Stromal cell of bone marrow (primary cell): ENCODE measurements at regions not wholly inside any gene's neighbourhood (a gene's known extent, or its start where the extent isn't known, plus 50 kb on each side); places are given as distances from the start of the nearest gene placed in this dataset.

Experiments used
- DNase-seq: peaks from one replicate; pipeline ENCODE4 v3.0.0-alpha.2; 2012; ENCODE audit warnings: low read depth

DNA sequence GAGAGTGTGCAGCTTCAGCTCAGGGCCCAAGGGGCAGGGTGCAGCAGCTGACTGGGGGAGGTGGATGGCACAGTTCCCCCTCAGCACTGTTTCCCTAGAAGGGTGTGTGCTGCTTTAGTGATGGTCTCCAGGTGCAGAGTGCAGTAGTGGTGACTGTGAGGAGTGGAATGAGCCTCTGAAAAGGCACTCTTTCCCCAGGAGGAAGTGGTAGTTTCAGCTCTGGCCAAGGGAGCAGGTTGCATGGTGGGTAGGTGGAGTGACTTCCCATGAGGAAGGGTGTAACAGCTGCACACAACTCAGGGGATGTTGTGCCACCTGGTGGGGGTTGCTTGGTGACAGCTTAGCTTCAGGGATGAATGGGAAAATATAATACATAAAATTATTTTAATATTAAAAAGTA is 251.5 kb upstream of the NXPH2 start:
- no peak for DNase-seq

GRCh38 chr2:139020287-139020686 is 240.1 kb upstream of the NXPH2 start:
- DNase-seq, result no peak

GRCh38 chr2:139018252-139018651 is 238.1 kb upstream of the NXPH2 start:
- DNase-seq, result no peak

- peak; percentile 9 for DNase-seq
Observed at GRCh38 chr2:139007130-139007529, 226.9 kb upstream of the NXPH2 start.

DNA sequence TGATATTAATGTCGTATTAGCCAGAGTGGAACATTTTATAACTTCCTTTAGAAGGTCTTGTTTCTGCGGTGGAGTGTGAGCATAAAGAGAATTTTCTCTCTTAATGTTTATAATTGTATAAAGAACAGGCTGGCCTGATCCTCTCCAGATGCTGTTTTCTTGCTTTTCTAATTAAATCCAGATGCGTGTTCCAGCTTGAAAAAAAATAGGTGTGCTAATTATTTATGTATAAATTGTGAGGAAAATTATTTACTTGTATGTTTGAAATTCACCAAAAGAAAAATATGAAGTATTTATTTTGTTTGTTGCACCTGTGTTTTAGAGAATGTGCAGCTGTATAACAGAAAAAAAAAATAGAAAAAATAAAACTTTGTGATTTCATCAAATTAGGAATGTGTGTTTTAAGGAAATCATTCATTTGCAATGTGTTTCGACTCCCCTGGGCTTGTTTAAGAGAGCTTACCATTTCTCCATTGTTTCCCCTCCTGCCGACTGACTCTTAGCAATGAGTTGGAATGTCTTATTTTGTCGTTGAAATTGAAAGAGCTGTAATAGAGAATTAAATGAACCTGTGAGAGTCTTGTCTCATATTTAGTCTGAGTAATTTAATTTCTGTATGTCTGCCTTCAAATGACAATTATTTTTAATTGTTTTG is 220.1 kb upstream of the NXPH2 start:
- no peak for DNase-seq

- peak; percentile 75 for DNase-seq
Observed at GRCh38 chr2:138997856-138998517, 217.8 kb upstream of the NXPH2 start.

DNA sequence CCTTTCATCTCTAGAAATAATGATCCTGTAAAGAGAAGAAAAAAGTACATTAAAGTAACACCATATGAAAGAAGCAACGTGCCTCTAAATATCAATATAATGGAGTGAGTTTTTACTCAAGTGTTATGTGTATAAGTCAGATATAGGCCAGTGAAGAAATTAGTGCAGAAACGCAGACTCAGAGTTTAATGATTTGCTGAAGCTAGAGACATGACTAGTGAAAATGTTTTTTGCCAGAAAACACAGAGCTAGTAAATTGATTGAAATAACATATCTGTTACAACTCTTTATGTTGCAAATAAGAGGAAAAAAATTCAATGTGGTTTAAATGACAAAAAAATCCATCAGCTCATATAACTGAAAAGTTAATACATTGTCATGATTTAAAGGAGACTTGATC is 217.2 kb upstream of the NXPH2 start:
- DNase-seq, result no peak

DNA sequence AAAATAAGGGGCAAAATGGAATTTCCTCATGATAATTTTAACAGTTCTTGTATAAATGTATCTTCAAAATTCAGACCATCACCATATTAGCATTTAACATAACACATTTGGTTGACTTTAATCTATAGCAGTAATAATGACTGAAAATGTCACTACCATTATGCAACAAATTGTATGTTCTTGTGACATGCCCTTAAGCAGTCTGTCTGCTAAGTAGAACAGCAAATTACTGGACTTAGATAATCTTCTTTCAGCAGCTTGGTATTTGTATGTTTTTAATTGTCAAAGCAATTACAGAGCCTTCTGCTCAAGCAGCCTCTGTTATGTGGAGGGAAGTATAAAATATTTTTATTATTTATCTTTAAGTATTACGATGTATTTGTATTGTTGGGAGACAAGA is 214.3 kb upstream of the NXPH2 start:
- DNase-seq, result no peak

DNA sequence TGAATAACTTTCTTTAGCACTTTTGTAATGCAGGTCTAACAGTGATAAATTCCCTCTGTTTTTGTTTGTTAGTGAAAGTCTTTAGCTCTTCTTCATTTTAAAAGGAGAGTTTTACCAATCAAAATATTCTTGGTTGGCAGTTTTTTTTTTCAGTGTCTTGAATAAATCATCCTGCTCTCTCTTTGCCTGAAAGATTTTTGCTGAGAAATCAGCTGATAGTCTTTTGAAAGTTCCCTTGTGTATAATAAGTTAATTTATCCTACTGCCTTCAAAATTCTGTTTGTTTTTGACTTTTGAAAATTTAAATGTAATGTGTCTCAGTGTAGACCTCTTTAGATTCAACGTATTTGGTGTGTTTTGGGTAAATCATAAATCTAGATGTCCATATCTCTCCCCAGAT is 205.7 kb upstream of the NXPH2 start:
- no peak for DNase-seq

GRCh38 chr2:138979131-138979785 is 199.1 kb upstream of the NXPH2 start:
- DNase-seq, result no peak

DNA sequence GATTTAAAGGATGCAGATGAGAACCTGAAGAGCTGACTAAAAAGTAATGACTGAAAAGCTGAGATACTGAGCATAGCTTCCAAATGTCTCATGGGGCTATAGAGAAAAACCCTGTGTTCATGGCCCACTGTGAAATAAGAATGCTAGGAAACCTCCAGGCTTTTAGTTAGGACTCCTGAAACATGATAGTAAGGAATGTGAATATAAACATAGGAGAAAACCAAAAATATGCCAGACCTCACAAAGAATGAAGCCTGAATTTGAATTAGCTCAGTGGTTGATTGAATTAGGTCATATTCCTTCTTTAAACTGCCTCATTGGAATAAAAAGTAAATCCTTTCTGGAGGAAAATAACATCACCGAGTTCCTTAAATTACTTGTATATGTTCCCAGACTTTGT is 194.5 kb upstream of the NXPH2 start:
- peak; percentile 68 for DNase-seq

- DNase-seq, result no peak
Observed at GRCh38 chr2:138964418-138964817, 184.2 kb upstream of the NXPH2 start.

DNA sequence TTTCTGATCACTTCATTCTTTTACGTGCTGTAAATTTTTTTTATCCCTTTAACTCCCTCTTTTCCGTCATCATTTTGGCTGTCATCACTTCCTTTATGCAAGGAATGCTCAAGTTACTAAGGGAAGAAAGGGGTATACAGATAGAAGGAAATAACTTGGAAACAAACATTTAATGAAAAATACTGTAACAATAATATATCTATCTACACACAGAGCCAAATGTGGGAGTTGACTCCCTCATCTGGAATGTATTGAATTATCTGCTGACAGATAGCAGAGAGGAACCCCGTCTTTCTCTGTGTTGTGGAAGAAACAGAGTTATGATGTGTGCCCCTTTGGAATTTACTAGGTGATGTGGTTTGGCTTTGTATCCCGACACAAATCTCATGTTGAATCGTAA is 182.5 kb upstream of the NXPH2 start:
- DNase-seq, result no peak

- DNase-seq, result no peak
Observed at GRCh38 chr2:138960191-138960590, 180.0 kb upstream of the NXPH2 start.

DNA sequence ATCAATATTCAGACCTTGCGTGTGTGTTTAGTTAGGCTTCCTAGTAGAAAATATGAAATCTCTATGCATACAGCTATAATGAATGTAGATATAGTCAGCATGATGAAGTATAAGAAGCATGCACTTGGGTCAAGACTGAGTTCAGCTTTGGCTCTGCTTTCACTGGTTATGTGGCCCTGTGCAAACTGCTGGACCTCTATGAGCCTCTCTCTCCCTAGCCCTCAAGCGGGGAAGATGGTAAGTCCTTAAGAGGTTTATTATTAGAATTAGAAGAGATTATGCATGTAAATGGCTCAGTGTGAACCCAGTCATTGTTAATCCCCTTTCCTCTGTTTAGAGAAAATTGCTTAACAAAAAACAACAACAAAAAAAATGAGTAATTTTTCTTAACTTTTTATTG is 178.8 kb upstream of the NXPH2 start:
- no peak for DNase-seq

- no peak for DNase-seq
Observed at GRCh38 chr2:138956116-138956515, 175.9 kb upstream of the NXPH2 start.

- DNase-seq, result no peak
Observed at GRCh38 chr2:138950486-138950885, 170.3 kb upstream of the NXPH2 start.

GRCh38 chr2:138949517-138949916 is 169.3 kb upstream of the NXPH2 start:
- DNase-seq, result no peak

GRCh38 chr2:138948070-138948539 is 167.9 kb upstream of the NXPH2 start:
- DNase-seq, result peak; percentile 99

GRCh38 chr2:138943470-138943869 is 163.3 kb upstream of the NXPH2 start:
- no peak for DNase-seq

DNA sequence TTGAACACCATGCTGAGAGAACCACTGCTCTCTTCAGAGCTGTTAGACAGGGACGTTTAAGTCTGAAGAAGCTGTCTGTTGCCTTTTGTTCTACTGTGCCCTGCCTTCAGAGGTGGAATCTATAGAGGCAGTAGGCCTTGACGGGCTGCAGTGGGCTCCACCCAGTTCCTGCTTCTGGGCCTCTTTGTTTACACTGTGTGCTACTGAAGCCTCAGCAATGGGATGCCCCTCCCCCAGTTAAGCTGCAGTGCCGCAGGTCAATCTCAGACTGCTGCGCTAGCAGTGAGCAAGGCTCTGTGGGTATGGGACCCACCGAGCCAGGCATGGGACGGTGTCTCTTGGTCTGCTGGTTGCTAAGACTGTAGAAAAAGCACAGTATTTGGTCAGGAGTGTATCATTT is 162.3 kb upstream of the NXPH2 start:
- DNase-seq, result no peak

DNA sequence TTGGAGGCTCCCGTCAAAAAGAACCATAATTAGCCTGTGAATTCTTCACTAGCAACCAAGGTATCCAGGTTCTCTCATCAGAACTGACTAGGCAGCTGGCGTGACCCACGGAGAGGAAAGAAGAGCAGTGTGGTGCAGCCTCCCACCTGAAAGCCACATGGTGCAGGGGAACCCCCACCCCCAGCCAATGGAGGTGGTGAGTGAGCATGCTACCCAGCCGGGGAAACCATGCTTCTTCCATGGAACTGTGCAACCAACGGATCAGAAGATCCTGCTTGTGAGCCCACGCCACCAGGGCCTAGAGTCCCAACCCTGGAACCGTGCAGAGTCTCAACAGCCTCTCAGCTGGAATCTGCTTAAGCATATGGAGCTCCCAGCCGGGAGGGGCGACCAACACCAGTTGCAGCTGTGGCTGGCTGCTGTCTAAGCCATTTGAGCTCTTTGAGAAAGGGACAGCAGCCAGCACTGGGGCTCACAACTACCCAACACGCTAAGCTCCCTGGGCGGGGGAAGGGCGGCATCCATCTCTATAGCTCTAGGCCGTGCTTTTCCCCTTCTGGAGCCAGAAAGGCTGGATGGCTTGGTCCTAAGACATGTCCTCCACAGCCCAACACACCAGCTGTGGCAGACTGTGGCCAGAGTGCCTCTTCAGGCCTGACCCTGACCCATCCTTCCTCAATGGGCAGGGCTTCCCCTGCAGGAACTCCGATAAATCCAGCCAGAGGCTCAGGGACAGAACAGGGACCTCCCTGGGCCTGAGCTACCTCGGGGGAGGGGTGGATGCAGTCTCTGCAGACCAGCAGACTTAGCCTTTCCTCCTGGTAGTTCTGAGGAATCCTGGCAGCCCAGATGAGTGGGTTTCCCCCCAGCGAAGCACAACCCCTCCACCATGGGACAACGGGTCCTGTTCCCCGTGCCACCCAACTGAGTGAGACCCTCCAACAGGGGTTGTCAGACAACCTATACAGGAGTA is 151.4 kb upstream of the NXPH2 start:
- DNase-seq, result no peak
